GM12872 (cell line): ENCODE measurements at regions not wholly inside any gene's neighbourhood (a gene's known extent, or its start where the extent isn't known, plus 50 kb on each side); places are given as distances from the start of the nearest gene placed in this dataset.

Experiments
- TF ChIP-seq, protein P1 (sequence below): IDR thresholded peaks from 3 replicates; pipeline ENCODE4 v1.5.1; 2011; ENCODE audit warnings: low read depth, mild to moderate bottlenecking, low read length, moderate library complexity; ENCODE audit not compliant: insufficient read depth

DNA sequence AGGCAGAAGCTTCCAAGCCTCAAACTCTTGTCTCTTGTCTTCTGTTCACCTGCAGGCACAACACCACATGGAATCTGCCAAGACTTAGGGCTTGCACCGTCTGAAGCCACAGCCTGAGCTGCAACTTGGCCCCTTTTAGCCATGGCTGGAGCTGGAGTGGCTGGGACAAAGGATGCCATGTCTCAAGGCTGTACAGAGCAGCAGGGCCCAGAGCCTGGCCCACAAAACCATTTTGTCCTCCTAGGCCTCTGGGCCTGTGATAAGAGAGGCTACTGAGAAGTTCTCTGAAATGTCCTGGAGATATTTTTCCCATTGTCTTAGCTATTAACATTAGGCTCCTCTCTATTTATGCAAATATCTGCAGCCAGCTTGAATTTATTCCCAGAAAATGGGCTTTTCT lies 330.8 kb downstream of the DTWD2 start:
- TF ChIP-seq, protein P1, sequence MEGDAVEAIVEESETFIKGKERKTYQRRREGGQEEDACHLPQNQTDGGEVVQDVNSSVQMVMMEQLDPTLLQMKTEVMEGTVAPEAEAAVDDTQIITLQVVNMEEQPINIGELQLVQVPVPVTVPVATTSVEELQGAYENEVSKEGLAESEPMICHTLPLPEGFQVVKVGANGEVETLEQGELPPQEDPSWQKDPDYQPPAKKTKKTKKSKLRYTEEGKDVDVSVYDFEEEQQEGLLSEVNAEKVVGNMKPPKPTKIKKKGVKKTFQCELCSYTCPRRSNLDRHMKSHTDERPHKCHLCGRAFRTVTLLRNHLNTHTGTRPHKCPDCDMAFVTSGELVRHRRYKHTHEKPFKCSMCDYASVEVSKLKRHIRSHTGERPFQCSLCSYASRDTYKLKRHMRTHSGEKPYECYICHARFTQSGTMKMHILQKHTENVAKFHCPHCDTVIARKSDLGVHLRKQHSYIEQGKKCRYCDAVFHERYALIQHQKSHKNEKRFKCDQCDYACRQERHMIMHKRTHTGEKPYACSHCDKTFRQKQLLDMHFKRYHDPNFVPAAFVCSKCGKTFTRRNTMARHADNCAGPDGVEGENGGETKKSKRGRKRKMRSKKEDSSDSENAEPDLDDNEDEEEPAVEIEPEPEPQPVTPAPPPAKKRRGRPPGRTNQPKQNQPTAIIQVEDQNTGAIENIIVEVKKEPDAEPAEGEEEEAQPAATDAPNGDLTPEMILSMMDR: no peak

DNA sequence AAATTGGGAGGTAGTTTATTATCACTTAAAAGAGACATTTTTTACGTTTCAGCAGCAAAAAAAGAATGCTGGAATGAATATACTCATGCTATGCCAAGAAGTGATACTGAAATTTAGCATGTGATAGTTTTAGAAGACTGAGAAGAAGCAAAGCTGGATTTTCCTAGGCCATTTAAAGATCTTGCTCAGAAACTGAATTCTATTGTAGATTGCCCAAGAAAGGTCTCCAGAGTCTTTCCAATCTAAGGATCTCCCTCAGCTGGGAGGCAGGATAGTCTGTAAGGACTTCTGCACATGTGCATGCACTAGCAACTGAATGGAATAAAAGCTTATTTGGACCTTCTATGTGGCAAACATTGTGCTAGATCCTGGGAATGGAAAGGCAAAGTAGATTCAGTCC lies 334.5 kb downstream of the DTWD2 start:
- TF ChIP-seq, protein P1: no peak

DNA sequence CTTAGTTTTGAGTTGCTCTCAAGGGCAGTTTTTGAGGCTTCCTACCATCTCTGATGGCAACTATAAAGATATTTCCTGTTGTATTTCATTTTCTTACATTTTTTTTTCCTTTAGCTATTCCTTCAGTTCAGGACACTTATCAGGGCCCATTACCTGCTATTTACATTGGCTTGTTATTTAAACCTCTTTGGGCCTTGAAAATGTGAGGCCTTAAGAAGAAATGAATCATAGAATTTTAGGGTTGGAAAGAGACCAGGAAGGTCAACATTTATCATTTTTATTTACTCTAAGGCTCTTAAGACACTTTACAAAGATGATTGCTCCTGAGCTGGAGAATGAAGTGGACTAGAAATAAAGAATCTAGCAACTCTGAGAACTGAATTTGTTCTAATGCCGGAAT lies 335.2 kb downstream of the DTWD2 start:
- TF ChIP-seq, protein P1: no peak

DNA sequence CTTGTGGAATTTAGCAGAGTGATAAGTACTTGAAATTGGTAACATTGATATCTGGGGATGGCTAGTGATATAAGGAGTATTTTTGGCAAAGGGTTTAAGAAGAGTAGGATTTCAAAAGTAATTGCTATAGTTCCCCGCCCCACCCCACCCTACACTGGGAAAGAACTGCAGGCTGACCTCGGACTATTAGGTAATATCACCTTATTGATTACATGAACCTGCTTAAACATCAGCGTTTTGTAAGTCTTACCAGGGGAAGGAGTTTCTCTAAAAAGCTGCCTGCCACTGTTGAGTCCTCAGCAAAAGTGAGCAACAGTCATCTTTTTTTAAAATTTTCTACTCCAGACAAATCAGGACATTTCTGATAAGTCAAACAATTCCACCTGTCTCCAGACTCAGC lies 337.3 kb downstream of the DTWD2 start:
- TF ChIP-seq, protein P1: no peak

DNA sequence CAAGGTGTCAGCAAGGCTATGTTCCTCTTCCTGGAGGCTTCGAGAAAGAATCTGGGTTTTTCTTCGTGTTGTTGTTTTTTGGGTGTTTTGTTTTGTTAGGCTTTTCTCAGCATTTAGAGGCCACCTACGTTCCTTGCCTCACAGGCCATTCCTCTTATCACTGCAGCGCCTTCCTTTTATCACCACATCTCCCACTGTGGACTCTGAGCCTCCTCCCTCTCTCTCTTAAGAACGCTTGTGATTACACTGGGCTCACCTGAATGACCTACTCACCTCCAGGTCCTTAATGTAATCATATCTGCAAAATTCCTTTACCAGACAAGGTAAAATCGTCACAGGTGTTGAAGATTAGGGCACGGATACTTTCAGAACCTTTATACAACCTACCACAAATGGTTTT lies 340.8 kb downstream of the DTWD2 start:
- TF ChIP-seq, protein P1: no peak

DNA sequence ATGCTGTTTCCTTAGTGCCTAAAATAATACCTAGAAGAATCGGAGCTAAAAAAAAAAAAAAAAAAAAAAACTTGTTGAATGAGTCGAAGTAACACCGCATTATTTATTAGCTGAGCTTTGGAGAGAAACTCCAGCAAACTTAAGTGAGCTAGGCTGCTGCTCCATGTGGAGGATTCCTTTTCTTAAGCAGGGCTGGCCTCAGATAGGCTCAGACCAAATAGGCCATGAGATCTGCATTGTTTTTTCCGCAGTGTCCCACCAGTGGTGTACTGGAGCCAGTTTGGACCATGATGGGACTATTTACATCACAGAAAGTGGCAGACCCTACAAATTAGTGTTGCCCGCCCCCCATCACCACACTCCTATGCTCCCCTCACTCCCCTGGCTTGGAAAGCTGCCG lies 341.4 kb downstream of the DTWD2 start:
- TF ChIP-seq, protein P1: no peak

DNA sequence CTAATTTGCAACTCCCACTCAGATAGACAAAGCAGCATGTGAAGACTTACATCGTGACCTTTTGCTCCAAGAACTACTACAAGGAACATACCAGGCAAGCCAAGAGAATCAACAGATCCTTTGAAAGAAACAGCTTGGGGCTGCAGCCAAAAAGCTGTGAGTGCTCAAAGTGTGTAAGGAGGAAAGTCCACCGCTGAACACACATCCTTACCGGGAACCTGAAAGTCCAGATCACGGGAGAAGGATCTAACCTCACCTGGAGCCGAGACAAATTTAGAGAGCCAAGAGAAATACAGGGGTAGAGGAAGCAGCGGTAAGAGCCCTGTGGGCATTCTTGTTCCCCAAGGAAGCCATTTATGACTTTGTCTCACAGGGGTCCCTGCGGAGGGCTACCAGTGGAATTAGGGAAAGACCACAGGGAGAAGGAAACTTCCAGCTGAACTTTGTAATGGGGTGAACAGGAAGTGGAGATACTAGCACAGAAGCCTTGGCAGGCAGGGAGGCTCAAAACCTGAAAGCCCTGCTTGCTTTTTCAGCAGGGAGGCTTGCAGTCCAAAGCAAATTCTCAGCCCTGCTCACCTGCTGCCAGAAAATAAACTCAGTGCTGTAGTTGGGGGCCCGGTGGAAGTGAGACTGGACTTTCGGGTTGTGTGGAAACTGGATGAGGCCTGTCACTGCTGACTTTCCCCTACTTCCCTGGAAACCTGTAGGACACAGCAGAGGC lies 350.2 kb downstream of the DTWD2 start:
- TF ChIP-seq, protein P1: no peak
